ENCODE measurements at regions not wholly inside any gene's neighbourhood (a gene's known extent, or its start where the extent isn't known, plus 50 kb on each side); places are given as distances from the start of the nearest gene placed in this dataset.

DNA sequence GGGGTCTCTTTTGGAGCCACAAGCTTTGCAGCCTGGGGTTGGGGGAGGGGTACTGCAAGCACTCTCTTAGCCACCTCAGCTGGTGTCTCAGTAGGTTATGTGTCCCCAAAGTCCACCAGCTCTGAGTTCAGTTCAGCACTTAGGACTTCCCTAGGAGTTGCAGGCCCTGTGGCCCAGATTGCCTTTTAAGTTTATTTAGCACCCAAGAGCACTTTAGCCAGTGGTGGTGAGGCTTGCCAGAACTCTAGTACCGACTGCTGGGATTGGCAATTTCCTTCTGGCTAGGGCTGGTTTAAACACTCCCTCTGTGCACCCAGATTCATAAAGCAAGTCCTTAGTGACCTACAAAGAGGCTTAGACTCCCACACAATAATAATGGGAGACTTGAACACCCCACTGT is 489.9 kb upstream of the RPS6KA3 start:
- TF ChIP-seq EZH2phosphoT487 (IDR thresholded peaks at IDR 0.05; ENCODE audit: low read depth), result no peak
- TF ChIP-seq, protein P1, sequence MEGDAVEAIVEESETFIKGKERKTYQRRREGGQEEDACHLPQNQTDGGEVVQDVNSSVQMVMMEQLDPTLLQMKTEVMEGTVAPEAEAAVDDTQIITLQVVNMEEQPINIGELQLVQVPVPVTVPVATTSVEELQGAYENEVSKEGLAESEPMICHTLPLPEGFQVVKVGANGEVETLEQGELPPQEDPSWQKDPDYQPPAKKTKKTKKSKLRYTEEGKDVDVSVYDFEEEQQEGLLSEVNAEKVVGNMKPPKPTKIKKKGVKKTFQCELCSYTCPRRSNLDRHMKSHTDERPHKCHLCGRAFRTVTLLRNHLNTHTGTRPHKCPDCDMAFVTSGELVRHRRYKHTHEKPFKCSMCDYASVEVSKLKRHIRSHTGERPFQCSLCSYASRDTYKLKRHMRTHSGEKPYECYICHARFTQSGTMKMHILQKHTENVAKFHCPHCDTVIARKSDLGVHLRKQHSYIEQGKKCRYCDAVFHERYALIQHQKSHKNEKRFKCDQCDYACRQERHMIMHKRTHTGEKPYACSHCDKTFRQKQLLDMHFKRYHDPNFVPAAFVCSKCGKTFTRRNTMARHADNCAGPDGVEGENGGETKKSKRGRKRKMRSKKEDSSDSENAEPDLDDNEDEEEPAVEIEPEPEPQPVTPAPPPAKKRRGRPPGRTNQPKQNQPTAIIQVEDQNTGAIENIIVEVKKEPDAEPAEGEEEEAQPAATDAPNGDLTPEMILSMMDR (IDR thresholded peaks at IDR 0.05; ENCODE audit: low read depth, low read length), result no peak
